Right lobe of liver (tissue), 6 donors: ENCODE measurements at regions not wholly inside any gene's neighbourhood (a gene's known extent, or its start where the extent isn't known, plus 50 kb on each side); places are given as distances from the start of the nearest gene placed in this dataset.

Experiments used
- ATAC-seq, 4 donors: fragments of 200-7000 bp; cut with Tn5 transposase; one replicate each; pipeline ENCODE4 v1.9.1; 2020; ENCODE audit warnings: mild to moderate bottlenecking in 4 of 4, moderate library complexity in 4 of 4
- DNase-seq, 3 donors: peaks; one replicate each; pipeline ENCODE4 v3.0.0-alpha.2; 2020
- H3K27ac ChIP-seq, 3 donors: fragments of 200-600 bp; one replicate each; pipeline ENCODE4 v1.8.0; 2022
- H3K27me3 ChIP-seq, 2 donors: fragments of 200-600 bp; one replicate each; pipeline ENCODE4 v1.8.0; 2022
- H3K36me3 ChIP-seq, 4 donors: fragments of 200-600 bp; sonication (generic) in 1 of 4; one replicate each; pipeline versions ENCODE4 v1.5.1 to v1.8.0; 2017 to 2022; ENCODE audit warnings: control low read depth in 1 of 4
- H3K4me1 ChIP-seq, 4 donors: fragments of 200-600 bp; sonication (generic) in 1 of 4; one replicate each; pipeline versions ENCODE4 v1.5.1 to v1.8.0; 2017 to 2022; ENCODE audit warnings: control low read depth in 1 of 4
- H3K4me3 ChIP-seq, 3 donors: fragments of 200-600 bp; one replicate each; pipeline ENCODE4 v1.8.0; 2022
- H3K9me3 ChIP-seq, 4 donors: fragments of 200-600 bp; sonication (generic) in 1 of 4; one replicate each; pipeline versions ENCODE4 v1.5.1 to v1.8.0; 2017 to 2022; ENCODE audit warnings: control low read depth in 1 of 4
- CTCF ChIP-seq, 4 donors: fragments of 200-600 bp in 3 of 4; fragments of 450-650 bp in 1 of 4; IDR thresholded peaks; one replicate each; pipeline versions ENCODE4 v1.5.1 to v1.8.0; 2016 to 2022; ENCODE audit warnings: antibody characterized with exemption in 4 of 4, mild to moderate bottlenecking in 2 of 4
- POLR2A ChIP-seq: fragments of 450-650 bp; IDR thresholded peaks from one replicate; pipeline ENCODE4 v1.6.1; 2017; ENCODE audit warnings: antibody characterized with exemption, mild to moderate bottlenecking
- WGBS: methylation state at CpG from one replicate; pipeline ENCODE4 v1.1.6; 2018; ENCODE audit warnings: low coverage, low lambda C conversion rate; ENCODE audit not compliant: insufficient coverage; ENCODE audit errors: missing lambda C conversion rate; 5-methylcytosine and 5-hydroxymethylcytosine counted together
- intact Hi-C, 2 donors: fragments of 100-400 bp; cut with DNase I; formaldehyde crosslinking; loops; one replicate each; pipeline versions ENCODE4 v1.11.2 to v1.14.1; 2022
- donor health status: DM: no; HTN: yes; CAD: no.
- donor health status: DM: no; HTN: no; CAD: no.
- donor health status: DM: no; HTN: no; CAD: no.
- donor health status: DM: no; HTN: yes; CAD: no.
- donor health status: DM: no; HTN: yes; CAD: no.

- Histone ChIP-seq H3K4me1 (no peaks in the 10 kb centered on the region), H3K4me3 (no peak overlapping the region), H3K36me3 (no peaks in the 10 kb centered on the region), H3K27ac (no peak overlapping the region), H3K9me3 (no peaks in the 10 kb centered on the region), H3K27me3 (no peaks in the 10 kb centered on the region)
- 97% methylated on average over 8 of the region's 8 CpGs for WGBS
- ATAC-seq (no peak), DNase-seq (no peak)
- intact Hi-C loops, result no loop called here
- TF ChIP-seq POLR2A (no peak), CTCF (IDR thresholded peaks at IDR 0.05) (no peak)
These were observed 135.1 kb downstream of the MIAT start for GRCh38 chr22:26792522-26792921.

- WGBS, result no CpG with 5 or more reads among the region's 12 CpGs
- no peaks in the 10 kb centered on the region for H3K36me3 ChIP-seq
These were observed 139.4 kb downstream of the MIAT start for GRCh38 chr22:26796785-26797184.

GRCh38 chr22:26797910-26798309 is 140.5 kb downstream of the MIAT start:
- TF ChIP-seq POLR2A (no peak), CTCF (IDR thresholded peaks at IDR 0.05) (no peak)
- Histone ChIP-seq H3K9me3 (no peaks in the 10 kb centered on the region), H3K4me3 (no peak overlapping the region), H3K27ac (no peak overlapping the region), H3K27me3 (no peaks in the 10 kb centered on the region), H3K4me1 (no peaks in the 10 kb centered on the region), H3K36me3 (no peaks in the 10 kb centered on the region)
- 100% methylated on average over 2 of the region's 8 CpGs for WGBS
- no peak for ATAC-seq
- intact Hi-C loops, result no loop called here
- no peak for DNase-seq

More at GRCh38 chr22:26796785-26797184, 139.4 kb downstream of the MIAT start:
- H3K4me1 ChIP-seq, result no peaks in the 10 kb centered on the region
- no peak for DNase-seq
- H3K27me3 ChIP-seq, result no peaks in the 10 kb centered on the region
- TF ChIP-seq CTCF (IDR thresholded peaks at IDR 0.05), result no peak
- no peak for TF ChIP-seq POLR2A
- H3K27ac ChIP-seq, result no peak overlapping the region
- no peak overlapping the region for H3K4me3 ChIP-seq
- intact Hi-C loops, result no loop called here
- no peaks in the 10 kb centered on the region for H3K9me3 ChIP-seq
- ATAC-seq, result peak in 1 of 4 donors; percentile 27

GRCh38 chr22:26798462-26799065 is 141.2 kb downstream of the MIAT start:
- ATAC-seq (no peak), DNase-seq (no peak)
- Histone ChIP-seq H3K9me3 (no peaks in the 10 kb centered on the region), H3K27ac (no peak overlapping the region), H3K36me3 (no peaks in the 10 kb centered on the region), H3K27me3 (no peaks in the 10 kb centered on the region), H3K4me1 (no peaks in the 10 kb centered on the region), H3K4me3 (no peak overlapping the region)
- 50% methylated on average over 9 of the region's 19 CpGs for WGBS
- TF ChIP-seq POLR2A (no peak), CTCF (IDR thresholded peaks at IDR 0.05) (no peak)
- intact Hi-C loops, result no loop called here

GRCh38 chr22:26800858-26801257 is 143.5 kb downstream of the MIAT start:
- no peak for ATAC-seq
- Histone ChIP-seq H3K4me1 (no peaks in the 10 kb centered on the region), H3K27ac (no peak overlapping the region), H3K4me3 (no peak overlapping the region), H3K36me3 (no peaks in the 10 kb centered on the region), H3K27me3 (no peaks in the 10 kb centered on the region), H3K9me3 (no peaks in the 10 kb centered on the region)
- 32% methylated on average over 5 of the region's 7 CpGs for WGBS
- no peak for DNase-seq
- intact Hi-C loops, result no loop called here
- TF ChIP-seq POLR2A, result no peak
- no peak for TF ChIP-seq CTCF (IDR thresholded peaks at IDR 0.05)
